Calu3 (cell line): ENCODE measurements at regions not wholly inside any gene's neighbourhood (a gene's known extent, or its start where the extent isn't known, plus 50 kb on each side); places are given as distances from the start of the nearest gene placed in this dataset.

Experiments used
- BruUV-seq: library from RNA; stranded (reverse); fragments of 400-500 nt; replicated peaks from 2 replicates; lab custom pipeline; 2021; lab: Mats Ljungman, UMichigan
- CTCF ChIA-PET: fragments of 300-600 bp; sonication (Branson Sonifier 250); formaldehyde crosslinking; loops from one replicate; lab custom pipeline; 2022; ENCODE audit warnings: antibody characterized with exemption; lab: Charles Lee
- DNase-seq: peaks from one replicate; pipeline ENCODE4 v3.0.0; 2022
- H3K27ac Mint-ChIP-seq: one replicate; pipeline ENCODE4 v1.8.0; 2022; ENCODE audit warnings: mixed read lengths; ENCODE audit not compliant: unreplicated experiment
- H3K27me3 Mint-ChIP-seq: one replicate; pipeline ENCODE4 v1.8.0; 2022; ENCODE audit warnings: mixed read lengths; ENCODE audit not compliant: unreplicated experiment
- H3K36me3 Mint-ChIP-seq: one replicate; pipeline ENCODE4 v1.8.0; 2022; ENCODE audit warnings: mild to moderate bottlenecking, moderate library complexity, mixed read lengths; ENCODE audit not compliant: insufficient read depth, unreplicated experiment
- H3K4me1 Mint-ChIP-seq: one replicate; pipeline ENCODE4 v1.8.0; 2022; ENCODE audit warnings: mild to moderate bottlenecking, low read depth, mixed read lengths; ENCODE audit not compliant: unreplicated experiment
- H3K4me3 Mint-ChIP-seq: one replicate; pipeline ENCODE4 v1.8.0; 2022; ENCODE audit warnings: mild to moderate bottlenecking, low read depth, moderate library complexity, mixed read lengths; ENCODE audit not compliant: unreplicated experiment
- H3K9me3 Mint-ChIP-seq: one replicate; pipeline ENCODE4 v1.8.0; 2022; ENCODE audit warnings: low read depth, mixed read lengths; ENCODE audit not compliant: unreplicated experiment
- intact Hi-C: fragments of 100-400 bp; cut with micrococcal nuclease; formaldehyde crosslinking; loops from one replicate; pipeline ENCODE4 v1.10.0; 2022; ENCODE audit not compliant: unreplicated experiment
- TF ChIP-seq, protein P1 (sequence below): fragments of 200-600 bp; IDR thresholded peaks from one replicate; pipeline ENCODE4 v1.8.0; 2022; ENCODE audit warnings: antibody characterized with exemption; ENCODE audit not compliant: unreplicated experiment

DNA sequence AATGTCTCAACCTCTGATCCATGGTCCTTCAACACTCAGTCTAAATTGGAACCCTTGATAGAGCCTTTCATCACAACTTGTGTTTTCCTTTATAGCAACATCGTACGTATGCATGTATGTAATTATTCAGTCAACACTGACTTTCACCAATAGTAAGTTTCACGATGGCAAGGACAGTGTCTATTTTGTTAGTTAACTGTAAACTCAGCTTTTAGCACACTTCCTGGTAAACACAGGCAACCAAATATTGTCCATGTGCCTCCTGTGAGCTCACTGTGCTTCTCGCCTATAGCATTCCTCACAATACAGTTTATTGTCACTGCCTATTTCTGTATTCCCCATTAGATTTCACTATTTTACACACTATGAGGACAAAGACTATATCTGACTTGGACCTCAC is 323.1 kb downstream of the DEPDC1B start:
- Mint-ChIP-seq H3K9me3 (no peaks in the 10 kb centered on the region), H3K4me1 (peaks cover 10% of the 10 kb centered on the region), H3K27ac (no peak overlapping the region), H3K36me3 (no peaks in the 10 kb centered on the region), H3K27me3 (no peaks in the 10 kb centered on the region), H3K4me3 (no peak overlapping the region)
- TF ChIP-seq, protein P1, sequence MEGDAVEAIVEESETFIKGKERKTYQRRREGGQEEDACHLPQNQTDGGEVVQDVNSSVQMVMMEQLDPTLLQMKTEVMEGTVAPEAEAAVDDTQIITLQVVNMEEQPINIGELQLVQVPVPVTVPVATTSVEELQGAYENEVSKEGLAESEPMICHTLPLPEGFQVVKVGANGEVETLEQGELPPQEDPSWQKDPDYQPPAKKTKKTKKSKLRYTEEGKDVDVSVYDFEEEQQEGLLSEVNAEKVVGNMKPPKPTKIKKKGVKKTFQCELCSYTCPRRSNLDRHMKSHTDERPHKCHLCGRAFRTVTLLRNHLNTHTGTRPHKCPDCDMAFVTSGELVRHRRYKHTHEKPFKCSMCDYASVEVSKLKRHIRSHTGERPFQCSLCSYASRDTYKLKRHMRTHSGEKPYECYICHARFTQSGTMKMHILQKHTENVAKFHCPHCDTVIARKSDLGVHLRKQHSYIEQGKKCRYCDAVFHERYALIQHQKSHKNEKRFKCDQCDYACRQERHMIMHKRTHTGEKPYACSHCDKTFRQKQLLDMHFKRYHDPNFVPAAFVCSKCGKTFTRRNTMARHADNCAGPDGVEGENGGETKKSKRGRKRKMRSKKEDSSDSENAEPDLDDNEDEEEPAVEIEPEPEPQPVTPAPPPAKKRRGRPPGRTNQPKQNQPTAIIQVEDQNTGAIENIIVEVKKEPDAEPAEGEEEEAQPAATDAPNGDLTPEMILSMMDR, result no peak
- intact Hi-C loops, result no loop called here
- no TSS peak for BruUV-seq
- CTCF ChIA-PET, result no interaction called here
- DNase-seq, result no peak

DNA sequence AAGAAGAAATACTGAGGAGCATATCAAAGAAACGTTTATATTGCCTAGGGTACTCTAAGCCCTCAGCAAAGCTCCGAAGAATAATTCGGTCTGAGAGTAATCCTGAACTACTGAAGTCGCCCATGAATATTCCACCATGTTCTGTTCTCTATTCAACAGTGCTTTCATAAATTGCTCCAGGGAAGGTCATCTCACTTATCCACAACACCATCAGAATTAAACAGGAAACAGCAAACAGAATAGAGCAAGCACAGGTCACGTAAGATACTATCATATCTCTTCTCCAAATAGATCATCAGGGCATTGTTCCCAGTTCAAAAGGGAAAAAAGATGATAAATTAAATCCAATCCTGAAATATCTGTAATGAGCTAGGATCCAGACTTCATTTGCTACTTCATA is 325.6 kb downstream of the DEPDC1B start:
- TF ChIP-seq, protein P1, result no peak
- BruUV-seq, result no TSS peak

DNA sequence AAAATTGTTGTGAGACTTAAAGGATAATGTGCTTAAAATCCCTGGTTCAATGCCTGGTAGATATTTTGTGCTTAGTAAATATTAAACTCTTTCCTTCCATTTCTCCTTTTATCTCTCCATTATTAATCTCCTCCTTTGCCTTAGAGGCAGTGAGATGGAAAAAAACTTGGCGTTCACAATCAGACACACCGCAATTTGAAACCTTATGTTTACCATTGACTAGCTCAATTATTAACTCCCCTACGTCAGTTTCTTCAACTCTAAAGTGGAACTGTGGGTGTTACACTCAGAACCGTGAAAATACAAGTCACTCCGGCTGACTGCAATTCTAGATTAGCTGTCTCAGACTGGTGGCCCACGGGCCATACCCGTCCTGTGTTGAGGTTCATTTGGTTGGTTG is 327.2 kb downstream of the DEPDC1B start:
- Mint-ChIP-seq H3K27ac (peak overlapping the region; percentile 5), H3K4me3 (no peak overlapping the region), H3K4me1 (peaks cover 10% of the 10 kb centered on the region), H3K27me3 (no peaks in the 10 kb centered on the region), H3K36me3 (no peaks in the 10 kb centered on the region), H3K9me3 (no peaks in the 10 kb centered on the region)
- no peak for DNase-seq
- no TSS peak for BruUV-seq
- CTCF ChIA-PET, result no interaction called here
- intact Hi-C loops, result no loop called here
- TF ChIP-seq, protein P1, result no peak

More for the DNA sequence above, 325.6 kb downstream of the DEPDC1B start:
- no peak for DNase-seq
- Mint-ChIP-seq H3K27me3 (no peaks in the 10 kb centered on the region), H3K27ac (no peak overlapping the region), H3K4me1 (peaks cover 10% of the 10 kb centered on the region), H3K9me3 (no peaks in the 10 kb centered on the region), H3K4me3 (no peak overlapping the region), H3K36me3 (no peaks in the 10 kb centered on the region)
- CTCF ChIA-PET, result no interaction called here
- intact Hi-C loops, result no loop called here

DNA sequence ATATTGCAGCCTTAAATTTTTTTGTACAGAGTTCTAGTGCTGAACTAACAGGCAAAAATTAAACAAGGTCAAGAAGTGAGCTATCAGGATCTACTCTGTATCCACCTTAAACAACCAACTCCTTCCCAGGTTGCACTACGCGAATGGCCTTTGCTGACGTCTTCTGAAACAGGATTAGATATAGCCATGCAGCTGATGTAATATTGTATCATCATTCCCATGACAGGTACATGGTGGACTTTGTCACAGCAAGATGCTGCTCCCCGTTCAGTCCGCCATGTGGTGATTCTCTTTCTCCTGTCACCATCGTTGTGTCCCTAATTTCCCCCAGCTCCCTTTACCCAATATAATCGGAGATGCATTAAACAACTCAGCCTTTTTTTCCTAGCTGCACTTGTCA is 328.9 kb downstream of the DEPDC1B start:
- Mint-ChIP-seq H3K9me3 (no peaks in the 10 kb centered on the region), H3K27me3 (no peaks in the 10 kb centered on the region), H3K36me3 (no peaks in the 10 kb centered on the region), H3K4me3 (no peak overlapping the region), H3K4me1 (peaks cover 10% of the 10 kb centered on the region), H3K27ac (no peak overlapping the region)
- BruUV-seq, result no TSS peak
- no peak for DNase-seq
- TF ChIP-seq, protein P1, result no peak
- CTCF ChIA-PET, result no interaction called here
- intact Hi-C loops, result no loop called here
